Thoracic aorta (tissue), 2 donors: ENCODE measurements at regions not wholly inside any gene's neighbourhood (a gene's known extent, or its start where the extent isn't known, plus 50 kb on each side); places are given as distances from the start of the nearest gene placed in this dataset.

ENCODE experiments used
- ATAC-seq: fragments of 150-250 bp; one replicate; pipeline ENCODE4 v1.8.0; 2017; ENCODE audit warnings: low read depth; ENCODE audit not compliant: insufficient number of reproducible peaks, low FRiP score
- DNase-seq: peaks from one replicate; pipeline ENCODE4 v3.0.0-alpha.2; 2020; ENCODE audit warnings: low spot score
- H3K27ac ChIP-seq, 2 donors: fragments of 200-600 bp; sonication (generic); 1 replicate in 1 of 2; 2 replicates in 1 of 2; pipeline ENCODE4 v1.5.1; 2016; ENCODE audit warnings: mild to moderate bottlenecking in 2 of 2, moderate library complexity in 2 of 2
- H3K27me3 ChIP-seq: fragments of 200-600 bp; sonication (generic); replicated peaks from 2 replicates; pipeline ENCODE4 v1.6.0; 2016; ENCODE audit warnings: mild to moderate bottlenecking; ENCODE audit not compliant: insufficient read depth
- H3K36me3 ChIP-seq: fragments of 200-600 bp; sonication (generic); one replicate; pipeline ENCODE4 v1.5.1; 2016
- H3K4me1 ChIP-seq, 2 donors: fragments of 200-600 bp; sonication (generic); 1 replicate in 1 of 2; 2 replicates in 1 of 2; pipeline versions ENCODE4 v1.5.1 to v1.6.0; 2016; ENCODE audit warnings: low read depth in 2 of 2, mild to moderate bottlenecking in 1 of 2; ENCODE audit not compliant: control insufficient read depth in 1 of 2
- H3K4me3 ChIP-seq: fragments of 200-600 bp; sonication (generic); 2 replicates; pipeline ENCODE4 v1.5.1; 2016; ENCODE audit warnings: mild to moderate bottlenecking
- H3K9me3 ChIP-seq: fragments of 200-600 bp; sonication (generic); 2 replicates; pipeline ENCODE4 v1.5.1; 2016
- CTCF ChIP-seq: fragments of 200-600 bp; sonication (generic); IDR thresholded peaks from one replicate; pipeline ENCODE4 v1.5.1; 2019; ENCODE audit warnings: antibody characterized with exemption

- Histone ChIP-seq H3K27me3 (no peaks in the 10 kb centered on the region), H3K27ac (no peak overlapping the region), H3K36me3 (no peaks in the 10 kb centered on the region), H3K9me3 (no peaks in the 10 kb centered on the region), H3K4me1 (no peaks in the 10 kb centered on the region), H3K4me3 (no peak overlapping the region)
- no peak for TF ChIP-seq CTCF
- DNase-seq, result no peak
- ATAC-seq, result no peak
Measured at GRCh38 chr3:117537949-117538348, 828.4 kb downstream of the TUSC7 start.

GRCh38 chr3:117539729-117540128, 830.1 kb downstream of the TUSC7 start:
- Histone ChIP-seq H3K27ac (no peak overlapping the region), H3K36me3 (no peaks in the 10 kb centered on the region), H3K4me1 (no peaks in the 10 kb centered on the region), H3K9me3 (no peaks in the 10 kb centered on the region), H3K4me3 (no peak overlapping the region), H3K27me3 (no peaks in the 10 kb centered on the region)
- ATAC-seq, result no peak
- no peak for DNase-seq
- TF ChIP-seq CTCF, result no peak

GRCh38 chr3:117540597-117540996, 831.0 kb downstream of the TUSC7 start:
- Histone ChIP-seq H3K27ac (no peak overlapping the region), H3K4me1 (no peaks in the 10 kb centered on the region), H3K27me3 (no peaks in the 10 kb centered on the region), H3K36me3 (no peaks in the 10 kb centered on the region), H3K4me3 (no peak overlapping the region), H3K9me3 (no peaks in the 10 kb centered on the region)
- no peak for ATAC-seq
- no peak for TF ChIP-seq CTCF
- DNase-seq, result no peak

GRCh38 chr3:117541721-117542120, 832.1 kb downstream of the TUSC7 start:
- DNase-seq (no peak), ATAC-seq (no peak)
- H3K27ac ChIP-seq, result no peak overlapping the region
- TF ChIP-seq CTCF, result no peak
- no peaks in the 10 kb centered on the region for H3K9me3 ChIP-seq
- H3K27me3 ChIP-seq, result no peaks in the 10 kb centered on the region
- H3K36me3 ChIP-seq, result no peaks in the 10 kb centered on the region
- H3K4me3 ChIP-seq, result no peak overlapping the region
- H3K4me1 ChIP-seq, result no peaks in the 10 kb centered on the region

- no peak for TF ChIP-seq CTCF
- no peaks in the 10 kb centered on the region for H3K9me3 ChIP-seq
- no peak overlapping the region for H3K27ac ChIP-seq
- no peaks in the 10 kb centered on the region for H3K36me3 ChIP-seq
- H3K4me1 ChIP-seq, result no peaks in the 10 kb centered on the region
- DNase-seq, result no peak
- H3K27me3 ChIP-seq, result no peaks in the 10 kb centered on the region
- no peak for ATAC-seq
- no peak overlapping the region for H3K4me3 ChIP-seq
Measured at GRCh38 chr3:117543521-117543920, 833.9 kb downstream of the TUSC7 start.
